ENCODE measurements at regions not wholly inside any gene's neighbourhood (a gene's known extent, or its start where the extent isn't known, plus 50 kb on each side); places are given as distances from the start of the nearest gene placed in this dataset.

DNA sequence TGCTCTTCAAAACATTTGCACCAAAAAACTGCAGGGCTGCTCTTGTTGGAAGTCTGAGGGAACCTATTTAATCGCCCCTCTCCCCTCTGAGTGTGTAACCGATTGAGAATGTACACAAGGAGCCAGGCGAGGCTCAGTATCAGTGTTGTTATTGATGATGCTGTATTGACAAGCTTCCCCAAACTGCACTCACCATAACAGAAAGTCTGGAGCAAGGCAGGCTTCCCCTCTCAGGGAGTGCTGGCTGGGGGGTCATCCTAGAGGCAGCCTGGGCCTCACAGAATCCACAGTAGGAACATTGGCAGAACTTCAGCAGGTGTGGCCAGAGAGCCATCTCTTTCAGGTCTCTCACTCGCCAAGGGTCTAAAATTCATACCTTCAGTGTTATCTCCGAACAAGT is 58.1 kb upstream of the TUNAR start:
- H3K9me3 ChIP-seq, result peaks cover 0 to 7% (median 0%) of the 10 kb centered on the region in 8 donors
- H3K4me3 ChIP-seq, result no peak overlapping the region
- H3K36me3 ChIP-seq, result no peaks in the 10 kb centered on the region
- TF ChIP-seq POLR2AphosphoS5 (IDR thresholded peaks at IDR 0.05), result no peak
- TF ChIP-seq POLR2A (IDR thresholded peaks at IDR 0.05), result no peak
- TF ChIP-seq, protein P1, sequence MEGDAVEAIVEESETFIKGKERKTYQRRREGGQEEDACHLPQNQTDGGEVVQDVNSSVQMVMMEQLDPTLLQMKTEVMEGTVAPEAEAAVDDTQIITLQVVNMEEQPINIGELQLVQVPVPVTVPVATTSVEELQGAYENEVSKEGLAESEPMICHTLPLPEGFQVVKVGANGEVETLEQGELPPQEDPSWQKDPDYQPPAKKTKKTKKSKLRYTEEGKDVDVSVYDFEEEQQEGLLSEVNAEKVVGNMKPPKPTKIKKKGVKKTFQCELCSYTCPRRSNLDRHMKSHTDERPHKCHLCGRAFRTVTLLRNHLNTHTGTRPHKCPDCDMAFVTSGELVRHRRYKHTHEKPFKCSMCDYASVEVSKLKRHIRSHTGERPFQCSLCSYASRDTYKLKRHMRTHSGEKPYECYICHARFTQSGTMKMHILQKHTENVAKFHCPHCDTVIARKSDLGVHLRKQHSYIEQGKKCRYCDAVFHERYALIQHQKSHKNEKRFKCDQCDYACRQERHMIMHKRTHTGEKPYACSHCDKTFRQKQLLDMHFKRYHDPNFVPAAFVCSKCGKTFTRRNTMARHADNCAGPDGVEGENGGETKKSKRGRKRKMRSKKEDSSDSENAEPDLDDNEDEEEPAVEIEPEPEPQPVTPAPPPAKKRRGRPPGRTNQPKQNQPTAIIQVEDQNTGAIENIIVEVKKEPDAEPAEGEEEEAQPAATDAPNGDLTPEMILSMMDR (IDR thresholded peaks at IDR 0.05 in 8 of 11, conservative IDR thresholded peaks at IDR 0.05 in 3 of 11), result no peak
- WGBS, 5 donors, result 66 to 76% (median 71%) methylated on average over 5 of the region's 5 CpGs
- peaks cover 0 to 62% (median 9%) of the 10 kb centered on the region in 7 donors for H3K27me3 ChIP-seq (replicated peaks in 1 of 7)
- no peak for DNase-seq
- H3K27ac ChIP-seq, result no peak overlapping the region
- intact Hi-C loops (cut with DNase I; ENCODE audit: low total_unique reads), result no loop called here
- H3K4me1 ChIP-seq, result no peaks in the 10 kb centered on the region

DNA sequence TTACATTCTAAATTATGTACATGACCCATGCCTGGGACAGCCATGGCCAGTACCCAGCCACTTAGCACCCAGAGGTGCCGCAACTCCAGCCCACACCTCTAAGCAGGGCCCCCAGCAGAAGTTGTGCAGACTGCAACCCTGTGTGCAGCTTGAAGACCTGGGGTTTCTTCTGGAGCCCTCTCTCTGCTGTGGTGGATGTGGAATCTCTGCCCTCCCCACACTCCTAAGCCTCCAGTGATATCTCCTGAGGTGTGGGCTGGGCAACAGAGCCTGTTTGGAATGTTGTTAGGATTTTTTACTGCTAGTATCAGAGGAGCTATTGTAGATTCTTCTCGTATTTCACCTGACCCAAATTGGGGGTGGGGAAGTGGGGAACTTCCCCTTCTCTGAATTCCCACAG is 59.4 kb upstream of the TUNAR start:
- intact Hi-C loops (cut with DNase I; ENCODE audit: low total_unique reads), result no loop called here
- H3K27ac ChIP-seq, result no peak overlapping the region
- peaks cover 0 to 63% (median 9%) of the 10 kb centered on the region in 7 donors for H3K27me3 ChIP-seq (replicated peaks in 1 of 7)
- 39 to 75% (median 60%) methylated on average over 2 of the region's 2 CpGs for WGBS, 5 donors
- no peaks in the 10 kb centered on the region for H3K4me1 ChIP-seq
- no peak overlapping the region for H3K4me3 ChIP-seq
- TF ChIP-seq, protein P1 (IDR thresholded peaks at IDR 0.05 in 8 of 11, conservative IDR thresholded peaks at IDR 0.05 in 3 of 11), result no peak
- TF ChIP-seq POLR2AphosphoS5 (IDR thresholded peaks at IDR 0.05) (no peak), POLR2A (IDR thresholded peaks at IDR 0.05) (no peak)
- H3K36me3 ChIP-seq, result no peaks in the 10 kb centered on the region
- DNase-seq, result no peak
- peaks cover 0 to 7% (median 0%) of the 10 kb centered on the region in 8 donors for H3K9me3 ChIP-seq

DNA sequence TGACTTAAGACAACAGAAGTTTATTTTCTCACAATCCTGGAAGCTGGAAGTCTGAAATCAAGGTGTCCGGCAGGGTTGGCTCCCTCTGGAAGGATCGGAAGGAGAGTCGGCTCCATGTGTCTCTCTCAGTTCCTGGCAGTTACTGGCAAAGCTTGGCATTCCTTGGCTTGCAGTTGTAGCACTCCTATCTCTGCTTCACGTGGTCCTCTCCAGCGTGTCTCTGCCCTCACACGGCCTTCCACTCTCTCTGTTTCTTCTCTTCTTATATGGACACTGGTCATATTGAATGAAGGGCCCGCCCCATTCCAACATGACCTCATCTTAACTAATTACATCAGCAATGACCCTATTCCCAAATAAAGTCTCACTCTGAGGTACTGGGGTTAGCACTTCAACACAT is 60.1 kb upstream of the TUNAR start:
- no peak for TF ChIP-seq POLR2A (IDR thresholded peaks at IDR 0.05)
- TF ChIP-seq, protein P1 (IDR thresholded peaks at IDR 0.05 in 8 of 11, conservative IDR thresholded peaks at IDR 0.05 in 3 of 11), result no peak
- no peak for TF ChIP-seq POLR2AphosphoS5 (IDR thresholded peaks at IDR 0.05)
- intact Hi-C loops (cut with DNase I; ENCODE audit: low total_unique reads), result no loop called here

DNA sequence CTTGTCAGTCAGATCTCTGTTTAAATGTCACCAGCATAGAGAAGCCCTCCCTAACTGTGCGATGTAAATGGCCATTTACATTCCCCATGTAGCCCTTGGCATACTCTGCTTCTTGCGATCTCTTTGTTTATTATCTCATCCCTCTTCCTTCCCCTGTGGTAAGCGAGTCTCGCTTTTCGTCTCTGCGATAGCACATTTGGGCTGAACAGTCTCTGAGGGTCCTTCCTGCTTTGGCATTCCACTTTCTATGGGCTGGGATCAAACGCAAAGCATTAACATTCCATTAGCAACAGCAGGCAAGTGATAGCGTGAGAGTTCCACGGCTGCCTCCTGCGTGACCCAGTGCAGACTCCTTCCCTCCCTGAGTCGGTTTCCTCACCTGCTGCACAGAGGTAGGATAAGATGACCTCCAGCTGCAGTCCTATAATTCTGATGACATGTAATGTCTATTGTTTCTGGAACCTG is 61.4 kb upstream of the TUNAR start:
- H3K27ac ChIP-seq, result no peak overlapping the region
- no peaks in the 10 kb centered on the region for H3K36me3 ChIP-seq
- no peak for DNase-seq
- TF ChIP-seq POLR2A (IDR thresholded peaks at IDR 0.05) (no peak), POLR2AphosphoS5 (IDR thresholded peaks at IDR 0.05) (no peak)
- TF ChIP-seq, protein P1 (IDR thresholded peaks at IDR 0.05 in 8 of 11, conservative IDR thresholded peaks at IDR 0.05 in 3 of 11), result no peak
- peaks cover 0 to 2% (median 0%) of the 10 kb centered on the region in 8 donors for H3K9me3 ChIP-seq
- no peaks in the 10 kb centered on the region for H3K4me1 ChIP-seq
- peaks cover 0 to 71% (median 9%) of the 10 kb centered on the region in 7 donors for H3K27me3 ChIP-seq (replicated peaks in 1 of 7)
- WGBS, 5 donors, result 16 to 25% (median 21%) methylated on average over 11 of the region's 11 CpGs
- H3K4me3 ChIP-seq, result no peak overlapping the region
- intact Hi-C loops (cut with DNase I; ENCODE audit: low total_unique reads), result no loop called here

More for the DNA sequence above, 60.1 kb upstream of the TUNAR start:
- Histone ChIP-seq H3K4me3 (no peak overlapping the region), H3K27ac (no peak overlapping the region), H3K27me3 (replicated peaks in 1 of 7) (peaks cover 0 to 69% (median 9%) of the 10 kb centered on the region in 7 donors), H3K9me3 (peaks cover 0 to 7% (median 0%) of the 10 kb centered on the region in 8 donors), H3K36me3 (no peaks in the 10 kb centered on the region), H3K4me1 (no peaks in the 10 kb centered on the region)
- DNase-seq, result no peak
- 66 to 74% (median 72%) methylated on average over 7 of the region's 7 CpGs for WGBS, 5 donors

Measured in spleen (tissue), 11 donors.